GM06990 (cell line): ENCODE measurements at regions not wholly inside any gene's neighbourhood (a gene's known extent, or its start where the extent isn't known, plus 50 kb on each side); places are given as distances from the start of the nearest gene placed in this dataset.

Experiments
- DNase-seq: peaks from one replicate; pipeline ENCODE4 v3.0.0-alpha.2; 2011; ENCODE audit not compliant: insufficient read length; ENCODE audit errors: extremely low read depth
- H3K27me3 ChIP-seq: replicated peaks from 2 replicates; pipeline ENCODE4 v1.6.0; 2011; ENCODE audit warnings: low read length; ENCODE audit not compliant: control insufficient read depth, insufficient read depth
- H3K36me3 ChIP-seq: 2 replicates; pipeline ENCODE4 v1.5.1; 2011; ENCODE audit warnings: low read length; ENCODE audit not compliant: control insufficient read depth, insufficient read depth
- H3K4me3 ChIP-seq: replicated peaks from 2 replicates; pipeline ENCODE4 v1.5.1; 2011; ENCODE audit warnings: low read depth, mild to moderate bottlenecking, control low read depth, low read length
- CTCF ChIP-seq: IDR thresholded peaks from 2 replicates; pipeline ENCODE4 v1.5.1; 2011; ENCODE audit warnings: low read length, control low read depth, mild to moderate bottlenecking, inconsistent platforms; ENCODE audit not compliant: insufficient read depth, poor library complexity, severe bottlenecking

- no peaks in the 10 kb centered on the region for H3K27me3 ChIP-seq
- no peak for TF ChIP-seq CTCF
- H3K4me3 ChIP-seq: no peak overlapping the region
- H3K36me3 ChIP-seq: no peaks in the 10 kb centered on the region
- no peak for DNase-seq
Observed at GRCh38 chr3:164060923-164061322, 1017.4 kb downstream of the SI start.

- Histone ChIP-seq H3K36me3 (no peaks in the 10 kb centered on the region), H3K27me3 (no peaks in the 10 kb centered on the region), H3K4me3 (no peak overlapping the region)
- no peak for DNase-seq
- no peak for TF ChIP-seq CTCF
Observed at GRCh38 chr3:164049847-164050246, 1028.4 kb downstream of the SI start.

GRCh38 chr3:164048451-164048850 lies 1029.8 kb downstream of the SI start:
- Histone ChIP-seq H3K4me3 (no peak overlapping the region), H3K27me3 (no peaks in the 10 kb centered on the region), H3K36me3 (no peaks in the 10 kb centered on the region)
- no peak for DNase-seq
- no peak for TF ChIP-seq CTCF

GRCh38 chr3:164040991-164041390 lies 1037.3 kb downstream of the SI start:
- Histone ChIP-seq H3K36me3 (no peaks in the 10 kb centered on the region), H3K4me3 (no peak overlapping the region), H3K27me3 (no peaks in the 10 kb centered on the region)
- DNase-seq: no peak
- no peak for TF ChIP-seq CTCF

- no peak for DNase-seq
- no peaks in the 10 kb centered on the region for H3K36me3 ChIP-seq
- H3K4me3 ChIP-seq: no peak overlapping the region
- no peak for TF ChIP-seq CTCF
- H3K27me3 ChIP-seq: no peaks in the 10 kb centered on the region
Observed at GRCh38 chr3:164030194-164030593, 1048.1 kb downstream of the SI start.

- H3K4me3 ChIP-seq: no peak overlapping the region
- DNase-seq: no peak
- H3K36me3 ChIP-seq: no peaks in the 10 kb centered on the region
- no peaks in the 10 kb centered on the region for H3K27me3 ChIP-seq
- TF ChIP-seq CTCF: no peak
Observed at GRCh38 chr3:164024786-164025185, 1053.5 kb downstream of the SI start.
